GM12875 (cell line): ENCODE measurements at regions not wholly inside any gene's neighbourhood (a gene's known extent, or its start where the extent isn't known, plus 50 kb on each side); places are given as distances from the start of the nearest gene placed in this dataset.

Experiments used
- H3K4me3 ChIP-seq: one replicate; pipeline ENCODE4 v1.5.1; 2011; ENCODE audit warnings: low read depth, low read length, control low read depth
- CTCF ChIP-seq: IDR thresholded peaks from 2 replicates; pipeline ENCODE4 v1.5.1; 2011; ENCODE audit warnings: low read depth, mild to moderate bottlenecking, control low read depth, inconsistent platforms, low read length, moderate library complexity, borderline replicate concordance; ENCODE audit not compliant: insufficient read depth

- no peak for TF ChIP-seq CTCF
- no peak overlapping the region for H3K4me3 ChIP-seq
These were observed 274.0 kb downstream of the TSHZ3 start for GRCh38 chr19:31075146-31075655.

GRCh38 chr19:31074199-31075125 is 274.8 kb downstream of the TSHZ3 start:
- H3K4me3 ChIP-seq: no peak overlapping the region
- TF ChIP-seq CTCF: no peak

- no peak overlapping the region for H3K4me3 ChIP-seq
- TF ChIP-seq CTCF: no peak
These were observed 275.6 kb downstream of the TSHZ3 start for GRCh38 chr19:31073485-31074198.

GRCh38 chr19:31072451-31072850 is 276.8 kb downstream of the TSHZ3 start:
- H3K4me3 ChIP-seq: no peak overlapping the region
- TF ChIP-seq CTCF: no peak

- no peak for TF ChIP-seq CTCF
- no peak overlapping the region for H3K4me3 ChIP-seq
These were observed 277.9 kb downstream of the TSHZ3 start for GRCh38 chr19:31071136-31071855.

- no peak overlapping the region for H3K4me3 ChIP-seq
- TF ChIP-seq CTCF: no peak
These were observed 278.8 kb downstream of the TSHZ3 start for GRCh38 chr19:31070146-31071065.
